Urinary bladder (tissue), 3 donors: ENCODE measurements at regions not wholly inside any gene's neighbourhood (a gene's known extent, or its start where the extent isn't known, plus 50 kb on each side); places are given as distances from the start of the nearest gene placed in this dataset.
"Not testable (repeated sequence)": the region's sequence is repeated elsewhere in the genome, so short reads cannot be mapped to it uniquely, and the experiment has no call there.

Experiments
- DNase-seq: peaks from one replicate; pipeline ENCODE4 v3.0.0-alpha.2; 2015; ENCODE audit errors: extremely low spot score
- H3K27ac ChIP-seq: one replicate; pipeline ENCODE4 v1.5.1; 2013; ENCODE audit warnings: low read depth, mild to moderate bottlenecking, moderate library complexity
- H3K36me3 ChIP-seq: one replicate; pipeline ENCODE4 v1.6.1; 2013; ENCODE audit warnings: mild to moderate bottlenecking, moderate library complexity; ENCODE audit not compliant: insufficient read depth
- H3K4me1 ChIP-seq: one replicate; pipeline ENCODE4 v1.6.1; 2013; ENCODE audit warnings: mild to moderate bottlenecking, moderate library complexity; ENCODE audit not compliant: insufficient read depth
- H3K4me3 ChIP-seq: one replicate; pipeline ENCODE4 v1.5.1; 2013; ENCODE audit warnings: low read depth, low read length
- WGBS: extraction: QIAGEN DNeasy Blood & Tissue Kit; methylation state at CpG from one replicate; pipeline ENCODE4 v1.1.7; 2013; 5-methylcytosine and 5-hydroxymethylcytosine counted together
- donor health status: healthy with polysubstance abuse.
- donor health status: healthy.

GRCh38 chr6:158900663-158901312 lies 81.6 kb upstream of the EZR start:
- Histone ChIP-seq H3K36me3 (no peaks in the 10 kb centered on the region), H3K4me1 (no peaks in the 10 kb centered on the region), H3K4me3 (no peak overlapping the region), H3K27ac (no peak overlapping the region)
- DNase-seq: no peak
- 68% methylated on average over 4 of the region's 4 CpGs for WGBS

GRCh38 chr6:158897236-158897635 lies 78.1 kb upstream of the EZR start:
- Histone ChIP-seq H3K36me3 (no peaks in the 10 kb centered on the region), H3K4me1 (no peaks in the 10 kb centered on the region), H3K27ac (no peak overlapping the region), H3K4me3 (no peak overlapping the region)
- WGBS: 73% methylated on average over 4 of the region's 4 CpGs
- DNase-seq: no peak

GRCh38 chr6:158895661-158896060 lies 76.5 kb upstream of the EZR start:
- Histone ChIP-seq H3K4me3 (no peak overlapping the region), H3K4me1 (no peaks in the 10 kb centered on the region), H3K36me3 (no peaks in the 10 kb centered on the region), H3K27ac (no peak overlapping the region)
- no peak for DNase-seq
- WGBS: 93% methylated on average over 5 of the region's 5 CpGs

- no peak overlapping the region for H3K4me3 ChIP-seq
- H3K4me1 ChIP-seq: no peaks in the 10 kb centered on the region
- H3K36me3 ChIP-seq: no peaks in the 10 kb centered on the region
- 28% methylated on average over 4 of the region's 4 CpGs for WGBS
- peak; percentile 68 for DNase-seq
- H3K27ac ChIP-seq: no peak overlapping the region
These were observed 75.0 kb upstream of the EZR start for GRCh38 chr6:158894193-158894592.

DNA sequence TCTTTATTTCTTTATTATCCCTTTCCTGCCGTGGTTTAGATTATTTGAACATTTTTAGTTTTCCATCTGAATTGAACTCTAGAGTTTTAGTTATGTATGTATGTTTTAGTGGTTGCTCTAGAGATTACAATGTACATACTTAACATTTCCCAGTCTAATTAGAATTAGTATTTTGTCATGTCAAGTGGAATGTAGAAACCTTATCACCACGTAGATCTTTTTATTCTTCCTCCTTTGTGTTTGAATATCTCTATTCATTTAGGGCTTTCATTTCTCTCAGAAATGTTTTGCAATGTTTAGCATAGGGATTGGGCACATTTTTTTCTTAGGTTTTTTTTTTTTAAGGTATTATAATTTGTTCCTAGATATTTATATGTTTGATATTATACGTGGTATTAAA lies 73.1 kb upstream of the EZR start:
- DNase-seq: no peak
- Histone ChIP-seq H3K4me3 (no peak overlapping the region), H3K36me3 (no peaks in the 10 kb centered on the region), H3K27ac (no peak overlapping the region), H3K4me1 (no peaks in the 10 kb centered on the region)
- WGBS: 88% methylated on average over 3 of the region's 3 CpGs

DNA sequence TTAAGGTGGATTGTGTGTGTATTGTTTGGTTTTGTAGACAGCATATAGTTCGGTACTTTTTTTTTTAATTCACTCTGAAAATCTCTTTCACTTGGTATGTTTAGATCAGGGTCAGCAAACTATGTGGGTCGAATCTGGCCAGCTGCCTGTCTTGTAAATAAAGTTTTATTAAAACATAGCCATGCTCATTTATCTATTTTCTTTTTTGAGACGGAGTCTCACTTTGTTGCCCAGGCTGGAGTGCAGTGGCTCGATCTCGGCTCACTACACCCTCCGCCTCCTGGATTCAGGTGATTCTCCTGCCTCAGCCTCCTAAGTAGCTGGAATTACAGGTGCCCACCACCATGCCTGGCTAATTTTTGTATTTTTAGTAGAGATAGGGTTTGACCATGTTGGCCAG lies 72.4 kb upstream of the EZR start:
- WGBS: 97% methylated on average over 6 of the region's 6 CpGs
- not testable (repeated sequence) for DNase-seq, H3K4me1 ChIP-seq, H3K27ac ChIP-seq, H3K36me3 ChIP-seq, H3K4me3 ChIP-seq

GRCh38 chr6:158888171-158888570 lies 69.0 kb upstream of the EZR start:
- not testable (repeated sequence) for H3K4me3 ChIP-seq, H3K27ac ChIP-seq, H3K36me3 ChIP-seq, H3K4me1 ChIP-seq, DNase-seq
- 95% methylated on average over 8 of the region's 8 CpGs for WGBS

DNA sequence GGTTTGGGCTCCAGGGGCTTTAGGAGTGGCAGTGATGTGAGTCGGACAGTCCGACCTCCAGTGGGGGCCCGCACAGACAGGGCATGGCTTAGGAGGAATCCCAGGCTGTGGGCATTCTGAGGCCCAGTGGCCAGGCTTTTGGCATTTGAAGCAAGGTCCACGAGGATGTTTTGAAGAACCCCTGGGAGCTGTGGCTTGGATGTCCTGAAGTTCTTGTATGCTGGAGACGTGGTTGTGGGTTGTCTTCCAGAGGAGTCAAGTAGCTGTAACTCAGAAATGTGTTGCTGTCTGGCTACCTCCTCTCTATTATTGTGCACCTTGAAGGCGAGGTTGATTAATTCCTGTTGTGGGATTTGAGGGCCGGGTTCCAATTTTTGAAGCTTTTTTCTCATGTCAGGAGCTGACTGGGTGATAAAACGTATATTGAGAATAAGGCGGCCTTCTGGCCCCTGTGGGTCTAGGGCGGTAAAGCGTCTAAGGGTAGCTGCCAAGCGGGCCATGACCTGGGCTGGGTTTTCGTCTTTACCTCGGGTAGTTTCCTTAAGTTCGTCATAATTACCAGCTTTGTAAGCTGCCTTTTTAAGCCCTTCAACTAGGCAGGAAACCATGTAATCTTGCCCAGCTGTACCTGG lies 67.3 kb upstream of the EZR start:
- not testable (repeated sequence) for H3K27ac ChIP-seq, H3K4me3 ChIP-seq, H3K4me1 ChIP-seq, DNase-seq, H3K36me3 ChIP-seq
- whole genome bisulfite sequencing: 90% methylated on average over 15 of the region's 15 CpGs

DNA sequence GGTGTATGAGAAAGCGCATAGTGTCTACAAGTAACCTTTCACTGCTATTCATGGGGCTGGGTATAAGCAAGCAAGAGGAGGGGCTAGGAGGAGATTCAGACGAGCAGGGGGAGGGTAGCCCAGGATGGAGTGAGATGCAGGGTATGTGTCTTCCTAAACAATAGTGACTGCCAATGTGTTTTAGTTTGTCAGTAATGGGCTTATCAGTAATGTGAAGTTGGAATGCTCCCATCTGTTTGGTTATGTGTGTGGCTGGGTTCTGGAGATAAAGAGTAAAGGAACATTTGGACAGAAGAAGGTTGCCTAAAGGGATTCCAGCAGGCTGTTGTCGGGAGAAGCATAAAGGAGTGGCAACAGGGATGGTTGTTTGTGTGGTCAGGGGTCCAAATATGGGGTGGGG lies 62.7 kb upstream of the EZR start:
- not testable (repeated sequence) for H3K4me3 ChIP-seq, H3K36me3 ChIP-seq, DNase-seq, H3K4me1 ChIP-seq, H3K27ac ChIP-seq
- 64% methylated on average over 3 of the region's 3 CpGs for WGBS

DNA sequence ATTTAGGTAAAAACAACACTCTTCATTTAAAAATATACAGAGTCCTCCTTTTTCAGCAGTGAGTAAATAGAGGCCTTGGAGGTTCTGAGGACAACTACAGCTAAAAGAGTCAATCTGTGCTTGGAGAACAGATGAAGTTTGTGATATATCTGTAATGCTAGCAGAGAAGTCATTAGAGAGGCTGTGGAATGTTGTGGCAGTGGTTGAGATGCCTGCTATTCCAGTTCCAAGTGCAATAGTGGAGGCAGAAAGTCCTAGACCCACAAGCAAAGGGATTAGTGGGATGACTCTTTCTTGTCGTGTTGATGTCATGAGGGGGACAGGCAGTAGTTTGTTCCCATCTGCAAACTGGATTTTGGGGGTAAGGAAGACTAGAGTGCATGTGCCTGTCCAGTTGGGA lies 62.1 kb upstream of the EZR start:
- H3K4me1 ChIP-seq, H3K27ac ChIP-seq, H3K36me3 ChIP-seq, DNase-seq, H3K4me3 ChIP-seq: not testable (repeated sequence)
- WGBS: 71% methylated on average over 1 of the region's 1 CpG

GRCh38 chr6:158879180-158879579 lies 60.0 kb upstream of the EZR start:
- H3K36me3 ChIP-seq: no peaks in the 10 kb centered on the region
- no peak overlapping the region for H3K4me3 ChIP-seq
- no peak for DNase-seq
- no peaks in the 10 kb centered on the region for H3K4me1 ChIP-seq
- no peak overlapping the region for H3K27ac ChIP-seq
- 90% methylated on average over 5 of the region's 5 CpGs for WGBS

GRCh38 chr6:158877716-158878115 lies 58.5 kb upstream of the EZR start:
- WGBS: 98% methylated on average over 1 of the region's 1 CpG

DNA sequence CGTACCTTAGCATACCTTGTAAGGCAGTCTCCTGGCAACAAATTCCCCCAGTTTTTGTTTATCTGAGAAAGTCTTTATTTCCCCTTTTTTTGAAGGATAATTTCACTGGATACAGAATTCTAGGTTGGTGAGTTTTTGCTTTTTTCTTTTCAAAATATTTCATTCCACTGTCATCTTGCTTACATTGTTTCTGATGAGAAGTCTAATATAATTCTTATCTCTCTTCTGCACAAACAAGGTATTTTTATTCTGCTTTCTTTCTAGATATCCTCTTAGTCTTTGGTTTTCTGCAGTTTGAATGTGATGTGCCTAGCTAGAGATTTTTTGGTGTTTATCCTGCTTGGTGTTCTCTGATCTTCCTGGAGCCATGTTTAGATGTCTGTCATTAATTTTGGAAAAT lies 57.7 kb upstream of the EZR start:
- H3K4me1 ChIP-seq: no peaks in the 10 kb centered on the region
- H3K27ac ChIP-seq: no peak overlapping the region
- H3K36me3 ChIP-seq: no peaks in the 10 kb centered on the region
- no peak overlapping the region for H3K4me3 ChIP-seq
- 96% methylated on average over 1 of the region's 1 CpG for WGBS
- DNase-seq: no peak

More at GRCh38 chr6:158877716-158878115, 58.5 kb upstream of the EZR start:
- Histone ChIP-seq H3K4me3 (no peak overlapping the region), H3K27ac (no peak overlapping the region), H3K4me1 (no peaks in the 10 kb centered on the region), H3K36me3 (no peaks in the 10 kb centered on the region)
- DNase-seq: no peak

- H3K36me3 ChIP-seq: no peaks in the 10 kb centered on the region
- no peaks in the 10 kb centered on the region for H3K4me1 ChIP-seq
- no peak overlapping the region for H3K4me3 ChIP-seq
- 94% methylated on average over 4 of the region's 4 CpGs for WGBS
- no peak for DNase-seq
- no peak overlapping the region for H3K27ac ChIP-seq
These were observed 51.4 kb upstream of the EZR start for GRCh38 chr6:158870649-158870957.
